MCF 10A (cell line): ENCODE measurements at regions not wholly inside any gene's neighbourhood (a gene's known extent, or its start where the extent isn't known, plus 50 kb on each side); places are given as distances from the start of the nearest gene placed in this dataset.

ENCODE experiments used
- BruUV-seq: library from RNA; stranded (reverse); fragments of 400-500 nt; replicated peaks from 2 replicates; lab custom pipeline; 2021; lab: Mats Ljungman, UMichigan
- CTCF ChIA-PET: fragments of 300-600 bp; sonication (Branson Sonifier 250); formaldehyde crosslinking; extraction: SDS; loops from one replicate; lab custom pipeline; 2021; ENCODE audit warnings: antibody characterized with exemption, inconsistent platforms; lab: Yijun Ruan, JAX
- POLR2A ChIA-PET: fragments of 300-600, 350-650 bp; sonication (Branson Sonifier 250); formaldehyde crosslinking; extraction: SDS; loops from one replicate; lab custom pipeline; 2020; ENCODE audit warnings: antibody characterized with exemption, inconsistent platforms; lab: Yijun Ruan, JAX
- DNase-seq: peaks from one replicate; pipeline ENCODE4 v3.0.0-alpha.2; 2018; ENCODE audit not compliant: unreplicated experiment
- H3K27ac Mint-ChIP-seq: one replicate; pipeline ENCODE4 v1.8.0; 2022; ENCODE audit warnings: mild to moderate bottlenecking, low read depth, mixed read lengths; ENCODE audit not compliant: unreplicated experiment
- H3K27me3 Mint-ChIP-seq: one replicate; pipeline ENCODE4 v1.8.0; 2022; ENCODE audit warnings: mixed read lengths; ENCODE audit not compliant: insufficient read depth, unreplicated experiment
- H3K36me3 Mint-ChIP-seq: one replicate; pipeline ENCODE4 v1.8.0; 2022; ENCODE audit warnings: mild to moderate bottlenecking, moderate library complexity, mixed read lengths; ENCODE audit not compliant: insufficient read depth, unreplicated experiment
- H3K4me1 Mint-ChIP-seq: one replicate; pipeline ENCODE4 v1.8.0; 2022; ENCODE audit warnings: mixed read lengths; ENCODE audit not compliant: insufficient read depth, unreplicated experiment
- H3K4me3 Mint-ChIP-seq: one replicate; pipeline ENCODE4 v1.8.0; 2022; ENCODE audit warnings: mild to moderate bottlenecking, moderate library complexity, mixed read lengths; ENCODE audit not compliant: unreplicated experiment
- H3K9me3 Mint-ChIP-seq: one replicate; pipeline ENCODE4 v1.8.0; 2022; ENCODE audit warnings: mixed read lengths; ENCODE audit not compliant: unreplicated experiment
- CTCF ChIP-seq: fragments of 200-600 bp; IDR thresholded peaks from one replicate; pipeline ENCODE4 v1.8.0; 2022; ENCODE audit warnings: antibody characterized with exemption, mild to moderate bottlenecking; ENCODE audit not compliant: unreplicated experiment
- intact Hi-C: fragments of 100-400 bp; cut with micrococcal nuclease; formaldehyde crosslinking; loops from 2 replicates; pipeline ENCODE4 v1.14.1; 2022

- Mint-ChIP-seq H3K36me3 (no peaks in the 10 kb centered on the region), H3K9me3 (no peaks in the 10 kb centered on the region), H3K4me3 (no peak overlapping the region), H3K27me3 (no peaks in the 10 kb centered on the region), H3K27ac (no peak overlapping the region), H3K4me1 (peaks cover 6% of the 10 kb centered on the region)
- DNase-seq = no peak
- intact Hi-C loops = no loop called here
- POLR2A ChIA-PET = no interaction called here
- BruUV-seq = no TSS peak
- CTCF ChIA-PET = interaction anchor here (0.5 to 0.6 kb wide), 2 partner anchors 14 to 283 kb away, joined by 3 to 4 read pairs; no protein-coding TSS in a partner anchor
- TF ChIP-seq CTCF = no peak
Observed at GRCh38 chr2:150974234-150974633, 287.4 kb downstream of the RBM43 start.

GRCh38 chr2:150971910-150972309 lies 289.8 kb downstream of the RBM43 start:
- H3K27ac Mint-ChIP-seq = peak overlapping the region; percentile 11
- no peaks in the 10 kb centered on the region for H3K9me3 Mint-ChIP-seq
- intact Hi-C loops = no loop called here
- H3K4me3 Mint-ChIP-seq = no peak overlapping the region
- no peaks in the 10 kb centered on the region for H3K36me3 Mint-ChIP-seq
- peaks cover 6% of the 10 kb centered on the region for H3K4me1 Mint-ChIP-seq
- no peaks in the 10 kb centered on the region for H3K27me3 Mint-ChIP-seq
- peak; percentile 20 for DNase-seq
- ChIA-PET CTCF (interaction anchor here (0.7 to 1.0 kb wide), 2 partner anchors 267 to 394 kb away, joined by 3 to 4 read pairs; no protein-coding TSS in a partner anchor), POLR2A (interaction anchor here (0.5 to 1.2 kb wide), 3 partner anchors 22 to 167 kb away, joined by 3 read pairs; no protein-coding TSS in a partner anchor)
- BruUV-seq = no TSS peak
- no peak for TF ChIP-seq CTCF

- H3K9me3 Mint-ChIP-seq = no peaks in the 10 kb centered on the region
- no peak for DNase-seq
- no peak overlapping the region for H3K4me3 Mint-ChIP-seq
- intact Hi-C loops = no loop called here
- H3K4me1 Mint-ChIP-seq = no peaks in the 10 kb centered on the region
- POLR2A ChIA-PET = no interaction called here
- no peaks in the 10 kb centered on the region for H3K27me3 Mint-ChIP-seq
- no peak overlapping the region for H3K27ac Mint-ChIP-seq
- CTCF ChIA-PET = interaction anchor here (0.7 kb wide), 1 partner anchor 553 kb away, joined by 3 read pairs; no protein-coding TSS in a partner anchor
- no peaks in the 10 kb centered on the region for H3K36me3 Mint-ChIP-seq
- TF ChIP-seq CTCF = no peak
- no TSS peak for BruUV-seq
Observed at GRCh38 chr2:150963336-150963735, 298.3 kb downstream of the RBM43 start.

GRCh38 chr2:150955231-150955630 lies 306.4 kb downstream of the RBM43 start:
- Mint-ChIP-seq H3K9me3 (peaks cover 5% of the 10 kb centered on the region), H3K27me3 (no peaks in the 10 kb centered on the region), H3K36me3 (no peaks in the 10 kb centered on the region), H3K4me3 (no peak overlapping the region), H3K27ac (no peak overlapping the region), H3K4me1 (no peaks in the 10 kb centered on the region)
- BruUV-seq = no TSS peak
- no peak for DNase-seq
- TF ChIP-seq CTCF = no peak
- ChIA-PET CTCF (no interaction called here), POLR2A (no interaction called here)
- intact Hi-C loops = no loop called here
